Natural killer cell treated with Interleukin-12 subunit alpha and Interleukin-12 subunit beta and Interleukin-15 and Interleukin-18, amount 100 ng/mL, for 72 hours (primary cell): ENCODE measurements at regions not wholly inside any gene's neighbourhood (a gene's known extent, or its start where the extent isn't known, plus 50 kb on each side); places are given as distances from the start of the nearest gene placed in this dataset.

Source experiments
- ATAC-seq, 2 donors: fragments of 150-1000 bp; cut with Tn5 transposase in 1 of 2; sonication (Bioruptor Pico), chemical (Tn5 transposase) in 1 of 2; 2 replicates each; pipeline ENCODE4 v1.10.0; 2021
- DNase-seq: peaks from one replicate; pipeline ENCODE4 v3.0.0; 2022; ENCODE audit warnings: low spot score
- H3K27ac Mint-ChIP-seq, 2 donors: 1 replicate in 1 of 2; 2 replicates in 1 of 2; pipeline ENCODE4 v1.8.0; 2022; ENCODE audit warnings: mixed read lengths in 2 of 2, mild to moderate bottlenecking in 1 of 2, moderate library complexity in 1 of 2
- H3K27me3 Mint-ChIP-seq, 2 donors: 1 replicate in 1 of 2; 2 replicates in 1 of 2; pipeline ENCODE4 v1.8.0; 2022; ENCODE audit warnings: mixed read lengths in 2 of 2
- H3K36me3 Mint-ChIP-seq: one replicate; pipeline ENCODE4 v1.8.0; 2022; ENCODE audit warnings: mixed read lengths
- H3K4me1 Mint-ChIP-seq, 2 donors: 1 replicate in 1 of 2; 2 replicates in 1 of 2; pipeline ENCODE4 v1.8.0; 2022; ENCODE audit warnings: low read depth in 2 of 2, mixed read lengths in 2 of 2, mild to moderate bottlenecking in 1 of 2
- H3K4me3 Mint-ChIP-seq: one replicate; pipeline ENCODE4 v1.8.0; 2022; ENCODE audit warnings: mixed read lengths
- H3K9me3 Mint-ChIP-seq: 2 replicates; pipeline ENCODE4 v1.8.0; 2022; ENCODE audit warnings: mixed read lengths

- H3K36me3 Mint-ChIP-seq, result no peaks in the 10 kb centered on the region
- peaks cover 0 to 4% of the 10 kb centered on the region in 2 donors for H3K27me3 Mint-ChIP-seq
- no peak overlapping the region for H3K27ac Mint-ChIP-seq
- H3K9me3 Mint-ChIP-seq, result no peaks in the 10 kb centered on the region
- no peaks in the 10 kb centered on the region for H3K4me1 Mint-ChIP-seq
- H3K4me3 Mint-ChIP-seq, result no peak overlapping the region
- ATAC-seq (no peak), DNase-seq (no peak)
These were observed 94.3 kb upstream of the ZFHX3 start for GRCh38 chr16:73142053-73142854.

GRCh38 chr16:73140929-73141328, 93.0 kb upstream of the ZFHX3 start:
- Mint-ChIP-seq H3K4me1 (no peaks in the 10 kb centered on the region), H3K27me3 (peaks cover 0 to 6% of the 10 kb centered on the region in 2 donors), H3K36me3 (no peaks in the 10 kb centered on the region), H3K4me3 (no peak overlapping the region), H3K27ac (no peak overlapping the region), H3K9me3 (no peaks in the 10 kb centered on the region)
- ATAC-seq (no peak), DNase-seq (no peak)

GRCh38 chr16:73131156-73131862, 83.4 kb upstream of the ZFHX3 start:
- Mint-ChIP-seq H3K27me3 (peaks cover 0 to 2% of the 10 kb centered on the region in 2 donors), H3K27ac (no peak overlapping the region), H3K9me3 (no peaks in the 10 kb centered on the region), H3K4me3 (no peak overlapping the region), H3K36me3 (no peaks in the 10 kb centered on the region), H3K4me1 (peaks cover 0 to 2% of the 10 kb centered on the region in 2 donors)
- DNase-seq (no peak), ATAC-seq (no peak)

- peaks cover 4 to 12% of the 10 kb centered on the region in 2 donors for H3K4me1 Mint-ChIP-seq
- no peak overlapping the region for H3K27ac Mint-ChIP-seq
- no peak for DNase-seq
- H3K9me3 Mint-ChIP-seq, result peaks cover 1% of the 10 kb centered on the region
- H3K4me3 Mint-ChIP-seq, result no peak overlapping the region
- H3K27me3 Mint-ChIP-seq, result no peaks in the 10 kb centered on the region
- no peak for ATAC-seq
- no peaks in the 10 kb centered on the region for H3K36me3 Mint-ChIP-seq
These were observed 81.5 kb upstream of the ZFHX3 start for GRCh38 chr16:73129455-73129854.

GRCh38 chr16:73126525-73126853, 78.6 kb upstream of the ZFHX3 start:
- no peak for ATAC-seq
- no peak for DNase-seq
- Mint-ChIP-seq H3K27me3 (no peaks in the 10 kb centered on the region), H3K9me3 (peaks cover 3% of the 10 kb centered on the region), H3K4me3 (no peak overlapping the region), H3K27ac (no peak overlapping the region), H3K4me1 (peaks cover 17 to 23% of the 10 kb centered on the region in 2 donors), H3K36me3 (no peaks in the 10 kb centered on the region)

- H3K27ac Mint-ChIP-seq, result no peak overlapping the region
- DNase-seq (no peak), ATAC-seq (no peak)
- H3K36me3 Mint-ChIP-seq, result no peaks in the 10 kb centered on the region
- H3K4me3 Mint-ChIP-seq, result no peak overlapping the region
- H3K9me3 Mint-ChIP-seq, result peaks cover 3% of the 10 kb centered on the region
- H3K27me3 Mint-ChIP-seq, result no peaks in the 10 kb centered on the region
- H3K4me1 Mint-ChIP-seq, result peaks cover 17 to 23% of the 10 kb centered on the region in 2 donors
These were observed 78.1 kb upstream of the ZFHX3 start for GRCh38 chr16:73125850-73126524.

- ATAC-seq, result no peak
- H3K4me3 Mint-ChIP-seq, result no peak overlapping the region
- H3K9me3 Mint-ChIP-seq, result peaks cover 3% of the 10 kb centered on the region
- H3K27ac Mint-ChIP-seq, result no peak overlapping the region
- H3K4me1 Mint-ChIP-seq, result peaks cover 17 to 23% of the 10 kb centered on the region in 2 donors
- no peaks in the 10 kb centered on the region for H3K27me3 Mint-ChIP-seq
- no peak for DNase-seq
- no peaks in the 10 kb centered on the region for H3K36me3 Mint-ChIP-seq
These were observed 76.9 kb upstream of the ZFHX3 start for GRCh38 chr16:73124665-73125375.

- peak overlapping the region in 1 of 2 donors; percentile 94 for H3K27ac Mint-ChIP-seq
- no peak overlapping the region for H3K4me3 Mint-ChIP-seq
- no peak for DNase-seq
- no peak for ATAC-seq
- H3K27me3 Mint-ChIP-seq, result no peaks in the 10 kb centered on the region
- no peaks in the 10 kb centered on the region for H3K36me3 Mint-ChIP-seq
- peaks cover 3% of the 10 kb centered on the region for H3K9me3 Mint-ChIP-seq
- peaks cover 17 to 23% of the 10 kb centered on the region in 2 donors for H3K4me1 Mint-ChIP-seq
These were observed 76.2 kb upstream of the ZFHX3 start for GRCh38 chr16:73124097-73124652.

GRCh38 chr16:73122604-73123391, 74.9 kb upstream of the ZFHX3 start:
- peak overlapping the region; percentile 77 for H3K4me3 Mint-ChIP-seq
- peak; percentile 83 for ATAC-seq
- no peak for DNase-seq
- H3K36me3 Mint-ChIP-seq, result no peaks in the 10 kb centered on the region
- peaks cover 5% of the 10 kb centered on the region for H3K9me3 Mint-ChIP-seq
- H3K27me3 Mint-ChIP-seq, result no peaks in the 10 kb centered on the region
- H3K4me1 Mint-ChIP-seq, result peaks cover 17 to 23% of the 10 kb centered on the region in 2 donors
- peak overlapping the region; percentile 80 to 94 for H3K27ac Mint-ChIP-seq

- DNase-seq (no peak), ATAC-seq (no peak)
- Mint-ChIP-seq H3K4me1 (no peaks in the 10 kb centered on the region), H3K36me3 (no peaks in the 10 kb centered on the region), H3K27ac (no peak overlapping the region), H3K9me3 (peaks cover 4% of the 10 kb centered on the region), H3K4me3 (no peak overlapping the region), H3K27me3 (peaks cover 0 to 4% of the 10 kb centered on the region in 2 donors)
These were observed 68.6 kb upstream of the ZFHX3 start for GRCh38 chr16:73116576-73116975.

- DNase-seq (no peak), ATAC-seq (no peak)
- no peak overlapping the region for H3K27ac Mint-ChIP-seq
- H3K4me1 Mint-ChIP-seq, result no peaks in the 10 kb centered on the region
- H3K9me3 Mint-ChIP-seq, result peaks cover 4% of the 10 kb centered on the region
- H3K36me3 Mint-ChIP-seq, result no peaks in the 10 kb centered on the region
- H3K27me3 Mint-ChIP-seq, result peaks cover 0 to 4% of the 10 kb centered on the region in 2 donors
- H3K4me3 Mint-ChIP-seq, result no peak overlapping the region
These were observed 65.4 kb upstream of the ZFHX3 start for GRCh38 chr16:73113336-73113735.

- H3K27ac Mint-ChIP-seq, result no peak overlapping the region
- ATAC-seq (no peak), DNase-seq (no peak)
- no peaks in the 10 kb centered on the region for H3K36me3 Mint-ChIP-seq
- H3K4me3 Mint-ChIP-seq, result no peak overlapping the region
- H3K27me3 Mint-ChIP-seq, result peaks cover 4% of the 10 kb centered on the region in 2 donors
- H3K4me1 Mint-ChIP-seq, result no peaks in the 10 kb centered on the region
- no peaks in the 10 kb centered on the region for H3K9me3 Mint-ChIP-seq
These were observed 60.5 kb upstream of the ZFHX3 start for GRCh38 chr16:73108195-73108963.
